ENCODE measurements at regions not wholly inside any gene's neighbourhood (a gene's known extent, or its start where the extent isn't known, plus 50 kb on each side); places are given as distances from the start of the nearest gene placed in this dataset.

- no peaks in the 10 kb centered on the region for H3K4me1 ChIP-seq
- H3K27me3 ChIP-seq = no peaks in the 10 kb centered on the region
- no peak for TF ChIP-seq POLR2A (IDR thresholded peaks at IDR 0.05)
- TF ChIP-seq CTCF (IDR thresholded peaks at IDR 0.05) = no peak
- no peaks in the 10 kb centered on the region for H3K9me3 ChIP-seq
- H3K27ac ChIP-seq = peak overlapping the region in 1 of 4 donors; percentile 22
- H3K36me3 ChIP-seq = no peaks in the 10 kb centered on the region
- H3K4me3 ChIP-seq = no peak overlapping the region
- DNase-seq = no peak
Measured at GRCh38 chr14:66281036-66281776, 205.0 kb upstream of the CCDC196 start.

GRCh38 chr14:66284346-66284745 lies 201.8 kb upstream of the CCDC196 start:
- Histone ChIP-seq H3K27me3 (no peaks in the 10 kb centered on the region), H3K36me3 (no peaks in the 10 kb centered on the region), H3K4me1 (no peaks in the 10 kb centered on the region), H3K27ac (no peak overlapping the region), H3K4me3 (no peak overlapping the region), H3K9me3 (no peaks in the 10 kb centered on the region)
- TF ChIP-seq CTCF (IDR thresholded peaks at IDR 0.05) = no peak
- TF ChIP-seq POLR2A (IDR thresholded peaks at IDR 0.05) = no peak
- no peak for DNase-seq

- Histone ChIP-seq H3K36me3 (no peaks in the 10 kb centered on the region), H3K9me3 (no peaks in the 10 kb centered on the region), H3K27me3 (no peaks in the 10 kb centered on the region), H3K4me1 (no peaks in the 10 kb centered on the region), H3K4me3 (no peak overlapping the region), H3K27ac (no peak overlapping the region)
- TF ChIP-seq POLR2A (IDR thresholded peaks at IDR 0.05) (no peak), CTCF (IDR thresholded peaks at IDR 0.05) (no peak)
- no peak for DNase-seq
Measured at GRCh38 chr14:66288511-66288910, 197.7 kb upstream of the CCDC196 start.

DNA sequence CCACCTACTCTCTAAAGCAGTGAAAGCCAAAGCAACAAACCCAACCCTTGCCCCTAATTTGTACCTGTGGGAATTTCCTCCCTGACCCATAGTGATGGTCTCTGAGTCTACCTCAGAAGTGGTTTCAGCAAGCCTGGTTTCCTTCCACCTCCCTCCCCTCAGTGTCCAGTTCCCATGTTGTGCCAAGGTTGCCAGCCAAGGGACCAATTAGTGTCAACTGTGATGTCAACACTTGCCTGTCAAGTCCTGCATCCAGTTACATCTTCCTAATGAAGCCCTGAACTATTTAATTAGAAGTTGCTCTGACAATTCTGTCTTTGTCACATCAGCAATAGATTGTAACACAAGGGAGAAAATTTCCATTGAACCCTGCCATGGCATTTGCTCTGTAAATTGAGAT lies 194.4 kb upstream of the CCDC196 start:
- Histone ChIP-seq H3K36me3 (no peaks in the 10 kb centered on the region), H3K9me3 (no peaks in the 10 kb centered on the region), H3K4me3 (no peak overlapping the region), H3K4me1 (no peaks in the 10 kb centered on the region), H3K27ac (no peak overlapping the region), H3K27me3 (no peaks in the 10 kb centered on the region)
- no peak for DNase-seq
- TF ChIP-seq POLR2A (IDR thresholded peaks at IDR 0.05) = no peak
- no peak for TF ChIP-seq CTCF (IDR thresholded peaks at IDR 0.05)

GRCh38 chr14:66293533-66294105 lies 192.6 kb upstream of the CCDC196 start:
- no peaks in the 10 kb centered on the region for H3K9me3 ChIP-seq
- no peaks in the 10 kb centered on the region for H3K4me1 ChIP-seq
- no peak overlapping the region for H3K27ac ChIP-seq
- H3K4me3 ChIP-seq = no peak overlapping the region
- H3K36me3 ChIP-seq = no peaks in the 10 kb centered on the region
- no peaks in the 10 kb centered on the region for H3K27me3 ChIP-seq
- DNase-seq = no peak
- TF ChIP-seq CTCF (IDR thresholded peaks at IDR 0.05) = no peak
- no peak for TF ChIP-seq POLR2A (IDR thresholded peaks at IDR 0.05)

Data from Peyer's patch (tissue), 4 donors.